HL-60 (cell line): ENCODE measurements at regions not wholly inside any gene's neighbourhood (a gene's known extent, or its start where the extent isn't known, plus 50 kb on each side); places are given as distances from the start of the nearest gene placed in this dataset.

ENCODE experiments used
- CTCF ChIP-seq: IDR thresholded peaks from one replicate; pipeline ENCODE4 v1.5.1; 2011; ENCODE audit warnings: low read length, control low read depth, inconsistent platforms; ENCODE audit not compliant: insufficient read depth
- GABPA ChIP-seq: IDR thresholded peaks from 2 replicates; pipeline ENCODE4 v1.6.1; 2012; ENCODE audit warnings: low read depth
- REST ChIP-seq: IDR thresholded peaks from 2 replicates; pipeline ENCODE4 v1.6.1; 2012; ENCODE audit warnings: low read depth; ENCODE audit not compliant: insufficient replicate concordance

GRCh38 chr20:40958598-40958997 lies 70.0 kb upstream of the TOP1 start:
- TF ChIP-seq CTCF, result no peak
- TF ChIP-seq GABPA, result no peak
- no peak for TF ChIP-seq REST
